KMS-11 (cell line): ENCODE measurements at regions not wholly inside any gene's neighbourhood (a gene's known extent, or its start where the extent isn't known, plus 50 kb on each side); places are given as distances from the start of the nearest gene placed in this dataset.
A peak's percentile ranks its signal among the peaks of the same experiment; 100 is the strongest.

ENCODE experiments used
- H2AFZ ChIP-seq: fragments of 200-600 bp; sonication (generic); 2 replicates; pipeline ENCODE4 v1.6.1; 2016; ENCODE audit warnings: antibody characterized with exemption, mixed run types, low read depth
- H3K27ac ChIP-seq: fragments of 200-600 bp; sonication (generic); 2 replicates; pipeline ENCODE4 v1.6.1; 2016; ENCODE audit warnings: mild to moderate bottlenecking, mixed run types
- H3K27me3 ChIP-seq: fragments of 200-600 bp; sonication (generic); 2 replicates; pipeline ENCODE4 v1.6.1; 2017; ENCODE audit warnings: mild to moderate bottlenecking, low read depth, mixed run types, moderate library complexity; ENCODE audit not compliant: insufficient read depth
- H3K36me3 ChIP-seq: fragments of 200-600 bp; sonication (generic); 2 replicates; pipeline ENCODE4 v1.6.1; 2017; ENCODE audit warnings: mild to moderate bottlenecking, mixed run types; ENCODE audit not compliant: insufficient read depth
- H3K4me1 ChIP-seq: fragments of 200-600 bp; sonication (generic); 2 replicates; pipeline ENCODE4 v1.6.1; 2016; ENCODE audit warnings: mild to moderate bottlenecking, low read depth, mixed run types; ENCODE audit not compliant: poor library complexity, severe bottlenecking
- H3K4me2 ChIP-seq: fragments of 200-600 bp; sonication (generic); 2 replicates; pipeline ENCODE4 v1.7.0; 2016; ENCODE audit warnings: mild to moderate bottlenecking, mixed run types
- H3K4me3 ChIP-seq: fragments of 200-600 bp; sonication (generic); IDR thresholded peaks from 2 replicates; pipeline ENCODE4 v1.6.1; 2017; ENCODE audit warnings: low read depth, low read length, mixed read lengths; ENCODE audit not compliant: insufficient read depth
- H3K79me2 ChIP-seq: fragments of 200-600 bp; sonication (generic); 2 replicates; pipeline ENCODE4 v1.6.1; 2016; ENCODE audit warnings: low read depth, mixed run types; ENCODE audit not compliant: insufficient read depth
- H3K9ac ChIP-seq: fragments of 200-600 bp; sonication (generic); 2 replicates; pipeline ENCODE4 v1.6.1; 2016; ENCODE audit warnings: mild to moderate bottlenecking, mixed run types
- H4K20me1 ChIP-seq: fragments of 200-600 bp; sonication (generic); 2 replicates; pipeline ENCODE4 v1.6.1; 2016; ENCODE audit warnings: mild to moderate bottlenecking, mixed run types; ENCODE audit not compliant: insufficient read depth
- TF ChIP-seq, protein P1 (sequence below): fragments of 200-600 bp; sonication (generic); conservative IDR thresholded peaks from 2 replicates; pipeline ENCODE4 v1.6.1; 2017; ENCODE audit warnings: low read depth, mild to moderate bottlenecking, antibody characterized with exemption, low read length, moderate library complexity, mixed read lengths

DNA sequence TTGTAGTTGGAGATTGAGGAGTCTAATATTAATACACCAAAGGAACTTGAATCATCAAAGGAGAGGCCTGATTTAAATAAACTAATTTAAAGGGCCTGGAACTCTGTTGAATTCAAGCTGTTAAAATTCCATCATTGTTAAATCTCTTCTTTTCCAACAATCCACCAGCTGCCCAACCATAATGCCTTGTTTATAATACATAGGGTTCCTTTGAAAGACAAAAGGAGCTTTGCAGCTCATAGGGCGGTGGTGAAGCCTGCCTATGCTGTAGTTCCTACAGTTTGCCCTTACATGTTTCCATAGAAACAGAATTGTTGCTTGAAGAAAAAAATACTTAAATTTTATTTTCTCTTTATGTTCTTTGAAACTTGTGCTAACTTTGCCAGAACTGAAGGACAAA lies 102.8 kb downstream of the GLUD2 start:
- TF ChIP-seq, protein P1, sequence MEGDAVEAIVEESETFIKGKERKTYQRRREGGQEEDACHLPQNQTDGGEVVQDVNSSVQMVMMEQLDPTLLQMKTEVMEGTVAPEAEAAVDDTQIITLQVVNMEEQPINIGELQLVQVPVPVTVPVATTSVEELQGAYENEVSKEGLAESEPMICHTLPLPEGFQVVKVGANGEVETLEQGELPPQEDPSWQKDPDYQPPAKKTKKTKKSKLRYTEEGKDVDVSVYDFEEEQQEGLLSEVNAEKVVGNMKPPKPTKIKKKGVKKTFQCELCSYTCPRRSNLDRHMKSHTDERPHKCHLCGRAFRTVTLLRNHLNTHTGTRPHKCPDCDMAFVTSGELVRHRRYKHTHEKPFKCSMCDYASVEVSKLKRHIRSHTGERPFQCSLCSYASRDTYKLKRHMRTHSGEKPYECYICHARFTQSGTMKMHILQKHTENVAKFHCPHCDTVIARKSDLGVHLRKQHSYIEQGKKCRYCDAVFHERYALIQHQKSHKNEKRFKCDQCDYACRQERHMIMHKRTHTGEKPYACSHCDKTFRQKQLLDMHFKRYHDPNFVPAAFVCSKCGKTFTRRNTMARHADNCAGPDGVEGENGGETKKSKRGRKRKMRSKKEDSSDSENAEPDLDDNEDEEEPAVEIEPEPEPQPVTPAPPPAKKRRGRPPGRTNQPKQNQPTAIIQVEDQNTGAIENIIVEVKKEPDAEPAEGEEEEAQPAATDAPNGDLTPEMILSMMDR: no peak
- Histone ChIP-seq H3K79me2 (no peaks in the 10 kb centered on the region), H3K9ac (no peak overlapping the region), H2AFZ (no peak overlapping the region), H3K27me3 (no peaks in the 10 kb centered on the region), H3K27ac (no peak overlapping the region), H3K4me2 (no peak overlapping the region), H3K36me3 (no peaks in the 10 kb centered on the region), H4K20me1 (no peaks in the 10 kb centered on the region), H3K4me3 (no peak overlapping the region), H3K4me1 (peaks cover 20% of the 10 kb centered on the region)

DNA sequence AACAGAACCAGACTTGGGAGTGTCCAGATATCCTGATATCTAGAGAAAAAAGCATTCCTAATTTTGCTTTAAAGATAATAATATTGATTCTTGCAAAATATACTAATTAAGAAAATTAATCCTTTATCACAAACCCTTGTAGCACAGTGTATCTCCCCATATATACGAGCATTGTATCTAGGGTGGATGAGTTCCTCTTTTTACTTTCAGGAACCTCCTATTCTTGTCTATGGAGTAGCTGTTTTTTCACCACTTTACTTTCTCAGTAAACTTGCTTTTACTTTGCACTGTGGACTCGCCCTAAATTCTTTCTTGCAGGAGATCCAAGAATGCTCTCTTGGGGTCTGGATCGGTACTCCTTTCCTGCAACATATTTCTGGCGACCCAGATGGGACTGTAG lies 103.9 kb downstream of the GLUD2 start:
- no peak overlapping the region for H3K4me2 ChIP-seq
- no peaks in the 10 kb centered on the region for H4K20me1 ChIP-seq
- no peaks in the 10 kb centered on the region for H3K27me3 ChIP-seq
- no peak overlapping the region for H3K9ac ChIP-seq
- H3K27ac ChIP-seq: no peak overlapping the region
- H3K4me3 ChIP-seq: no peak overlapping the region
- no peaks in the 10 kb centered on the region for H3K36me3 ChIP-seq
- peaks cover 13% of the 10 kb centered on the region for H3K4me1 ChIP-seq
- no peaks in the 10 kb centered on the region for H3K79me2 ChIP-seq
- H2AFZ ChIP-seq: no peak overlapping the region
- TF ChIP-seq, protein P1: no peak

DNA sequence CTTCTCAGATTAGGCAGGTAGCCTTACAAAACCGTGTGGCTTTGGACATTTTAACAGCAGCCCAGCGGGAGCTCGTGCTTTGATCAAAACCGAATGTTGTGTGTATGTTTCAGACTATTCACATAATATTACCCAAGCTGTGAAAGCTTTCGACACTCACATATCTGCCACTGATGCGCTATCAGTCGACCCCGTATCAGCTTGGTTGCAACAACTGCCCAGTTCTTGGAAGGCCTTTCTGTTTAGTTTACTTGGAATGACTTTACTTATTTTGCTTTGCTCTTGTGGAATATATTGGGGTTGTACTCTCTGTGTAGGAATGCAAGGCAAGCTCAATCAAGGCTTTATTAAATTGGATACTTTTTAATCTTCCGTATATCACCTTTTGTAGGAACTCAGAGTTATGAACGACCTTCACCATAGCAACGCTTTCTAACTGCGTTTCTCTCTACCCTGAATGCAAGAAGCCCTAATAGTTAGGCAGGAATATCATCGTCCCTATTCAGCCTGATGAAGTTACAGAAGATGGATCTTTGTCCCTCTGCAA lies 107.5 kb downstream of the GLUD2 start:
- Histone ChIP-seq H4K20me1 (no peaks in the 10 kb centered on the region), H3K36me3 (no peaks in the 10 kb centered on the region), H3K27me3 (no peaks in the 10 kb centered on the region), H3K27ac (no peak overlapping the region), H3K9ac (no peak overlapping the region), H3K4me3 (no peak overlapping the region), H2AFZ (no peak overlapping the region), H3K79me2 (no peaks in the 10 kb centered on the region), H3K4me1 (no peaks in the 10 kb centered on the region), H3K4me2 (no peak overlapping the region)
- TF ChIP-seq, protein P1: no peak

DNA sequence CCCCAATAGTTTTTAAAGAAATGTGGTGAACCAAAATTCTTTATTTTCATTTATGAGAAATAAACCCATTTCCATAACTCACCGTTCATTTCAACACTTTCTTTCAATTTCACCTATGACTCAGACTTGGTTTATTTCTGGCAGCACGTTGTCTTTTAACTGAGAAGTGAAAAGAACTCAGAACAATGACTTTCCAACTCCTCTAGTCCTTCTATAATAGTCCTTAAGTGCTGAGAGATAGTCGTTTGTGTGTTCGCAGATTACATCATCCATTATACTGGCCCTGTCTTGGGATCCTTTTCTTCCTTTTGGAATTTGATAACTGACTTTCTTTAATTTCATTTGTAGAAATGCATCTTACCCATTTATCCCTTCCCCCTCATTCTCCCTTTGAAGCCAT lies 113.6 kb downstream of the GLUD2 start:
- no peaks in the 10 kb centered on the region for H3K27me3 ChIP-seq
- H3K4me1 ChIP-seq: peaks cover 10% of the 10 kb centered on the region
- no peak overlapping the region for H3K27ac ChIP-seq
- no peak overlapping the region for H3K4me3 ChIP-seq
- no peaks in the 10 kb centered on the region for H3K36me3 ChIP-seq
- 0 out of 2 replicates have a peak overlapping the region, but pooled peaks have one; percentile 10 for H2AFZ ChIP-seq
- TF ChIP-seq, protein P1: no peak
- no peak overlapping the region for H3K4me2 ChIP-seq
- H4K20me1 ChIP-seq: no peaks in the 10 kb centered on the region
- H3K79me2 ChIP-seq: no peaks in the 10 kb centered on the region
- no peak overlapping the region for H3K9ac ChIP-seq
